ENCODE measurements at regions not wholly inside any gene's neighbourhood (a gene's known extent, or its start where the extent isn't known, plus 50 kb on each side); places are given as distances from the start of the nearest gene placed in this dataset.

GRCh38 chr18:73124175-73124574 is 256.4 kb upstream of the NETO1 start:
- H3K4me1 Mint-ChIP-seq, result peaks cover 10% of the 10 kb centered on the region
- TF ChIP-seq CTCF (IDR thresholded peaks at IDR 0.05; ENCODE audit: unreplicated experiment in 3 of 3), result no peak
- no peaks in the 10 kb centered on the region for H3K36me3 Mint-ChIP-seq (ENCODE audit: low read depth)
- no peaks in the 10 kb centered on the region for H3K27me3 Mint-ChIP-seq (ENCODE audit: low read depth)
- H3K27ac Mint-ChIP-seq, result no peak overlapping the region
- no peak overlapping the region for H3K4me3 Mint-ChIP-seq
- no peaks in the 10 kb centered on the region for H3K9me3 Mint-ChIP-seq

DNA sequence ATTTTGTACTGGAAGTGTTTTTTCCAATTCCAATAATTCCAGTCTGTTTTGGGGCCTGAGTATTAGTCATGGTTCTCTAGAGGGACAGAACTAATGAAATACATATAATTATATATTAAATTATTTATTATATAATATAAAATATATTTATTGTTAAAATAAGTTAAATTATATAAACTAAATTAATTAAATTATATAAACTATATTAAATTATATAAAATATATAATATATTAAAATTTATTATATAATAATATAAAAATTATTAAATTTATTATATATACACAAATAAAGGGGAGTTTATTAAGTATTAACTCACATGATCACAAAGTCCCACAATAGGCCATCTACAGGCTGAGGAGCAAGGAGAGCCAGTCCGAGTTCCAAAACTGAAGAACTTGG is 253.4 kb upstream of the NETO1 start:
- no peak for TF ChIP-seq CTCF (IDR thresholded peaks at IDR 0.05; ENCODE audit: unreplicated experiment in 3 of 3)
- H3K36me3 Mint-ChIP-seq (ENCODE audit: low read depth), result no peaks in the 10 kb centered on the region
- no peaks in the 10 kb centered on the region for H3K27me3 Mint-ChIP-seq (ENCODE audit: low read depth)
- no peak overlapping the region for H3K27ac Mint-ChIP-seq
- peaks cover 10% of the 10 kb centered on the region for H3K4me1 Mint-ChIP-seq
- no peak overlapping the region for H3K4me3 Mint-ChIP-seq
- no peaks in the 10 kb centered on the region for H3K9me3 Mint-ChIP-seq

DNA sequence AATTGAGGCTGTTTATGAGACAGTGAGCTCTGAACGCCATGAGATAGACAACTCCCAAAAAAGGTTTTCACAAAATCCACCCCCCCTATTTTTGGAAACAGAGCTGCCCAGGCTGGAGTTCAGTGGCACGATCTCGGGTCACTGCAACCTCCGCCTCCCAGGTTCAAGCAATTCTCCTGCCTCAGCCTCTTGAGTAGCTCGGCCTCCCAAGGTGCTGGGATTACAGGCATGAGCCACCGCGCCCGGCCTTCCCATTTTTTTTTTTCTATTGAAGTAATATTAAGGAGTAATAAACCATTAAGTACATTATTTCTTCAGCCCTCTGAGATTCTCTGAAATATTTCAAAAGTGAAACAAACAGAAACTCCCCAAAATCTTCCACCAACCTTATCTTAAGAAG is 252.8 kb upstream of the NETO1 start:
- TF ChIP-seq CTCF (IDR thresholded peaks at IDR 0.05; ENCODE audit: unreplicated experiment in 3 of 3), result no peak
- peaks cover 10% of the 10 kb centered on the region for H3K4me1 Mint-ChIP-seq
- no peak overlapping the region for H3K27ac Mint-ChIP-seq
- H3K27me3 Mint-ChIP-seq (ENCODE audit: low read depth), result no peaks in the 10 kb centered on the region
- no peaks in the 10 kb centered on the region for H3K9me3 Mint-ChIP-seq
- no peaks in the 10 kb centered on the region for H3K36me3 Mint-ChIP-seq (ENCODE audit: low read depth)
- H3K4me3 Mint-ChIP-seq, result no peak overlapping the region

DNA sequence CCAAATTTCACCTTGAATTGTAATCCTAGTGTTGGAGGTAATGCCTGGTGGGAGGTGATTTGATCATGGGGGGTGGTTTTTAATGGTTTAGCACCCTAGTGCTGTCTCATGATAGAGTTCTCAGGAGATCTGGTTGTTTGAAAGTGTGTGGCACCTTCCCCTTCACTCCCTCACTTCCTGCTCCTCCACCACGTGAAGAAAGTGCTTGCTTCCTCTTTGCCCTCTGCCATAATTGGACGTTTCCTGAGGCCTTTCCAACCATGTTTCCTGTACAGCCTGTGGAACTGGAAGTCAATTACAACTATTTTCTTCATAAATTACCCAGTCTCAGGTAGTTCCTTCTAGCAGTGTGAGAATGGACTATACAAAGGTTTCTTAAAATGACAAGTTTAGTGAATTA is 251.8 kb upstream of the NETO1 start:
- no peak for TF ChIP-seq CTCF (IDR thresholded peaks at IDR 0.05; ENCODE audit: unreplicated experiment in 3 of 3)
- no peaks in the 10 kb centered on the region for H3K36me3 Mint-ChIP-seq (ENCODE audit: low read depth)
- H3K4me1 Mint-ChIP-seq, result peaks cover 8% of the 10 kb centered on the region
- no peaks in the 10 kb centered on the region for H3K27me3 Mint-ChIP-seq (ENCODE audit: low read depth)
- no peaks in the 10 kb centered on the region for H3K9me3 Mint-ChIP-seq
- no peak overlapping the region for H3K27ac Mint-ChIP-seq
- H3K4me3 Mint-ChIP-seq, result no peak overlapping the region

DNA sequence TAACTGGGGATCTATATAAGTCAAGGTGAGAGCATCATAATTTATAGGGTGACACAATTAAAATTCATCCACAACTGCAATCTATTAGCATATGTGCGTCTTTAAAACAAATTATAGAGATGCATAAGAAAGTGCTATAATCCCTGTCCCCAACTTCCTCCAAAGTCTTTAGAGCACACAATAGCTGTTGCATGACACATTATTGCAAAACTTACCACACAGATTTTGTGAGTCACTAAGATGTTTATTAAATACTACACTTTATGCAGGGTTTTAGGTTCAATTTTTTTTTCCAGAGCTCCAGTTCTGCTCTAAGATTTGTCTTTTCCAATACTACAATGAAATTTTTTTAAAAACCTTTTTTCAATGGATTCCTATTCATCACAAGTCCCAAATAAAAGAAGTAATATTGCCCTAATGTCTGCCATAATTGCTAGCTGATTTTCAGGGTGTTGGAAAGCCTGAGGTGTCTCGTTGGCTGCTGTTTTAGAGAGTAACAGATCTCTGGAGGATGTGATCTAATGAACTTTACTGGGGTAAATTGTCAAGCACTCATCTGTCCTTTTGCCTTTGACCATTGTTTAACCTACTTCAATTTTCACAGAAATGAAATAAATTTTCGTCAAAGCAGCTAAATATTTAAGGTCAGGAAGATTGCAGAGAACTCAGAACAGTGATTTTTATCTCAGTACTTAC is 250.5 kb upstream of the NETO1 start:
- Mint-ChIP-seq H3K36me3 (ENCODE audit: low read depth) (no peaks in the 10 kb centered on the region), H3K4me3 (no peak overlapping the region), H3K27me3 (ENCODE audit: low read depth) (no peaks in the 10 kb centered on the region), H3K9me3 (no peaks in the 10 kb centered on the region), H3K27ac (no peak overlapping the region), H3K4me1 (no peaks in the 10 kb centered on the region)
- no peak for TF ChIP-seq CTCF (IDR thresholded peaks at IDR 0.05; ENCODE audit: unreplicated experiment in 3 of 3)

GRCh38 chr18:73110307-73110706 is 242.5 kb upstream of the NETO1 start:
- TF ChIP-seq CTCF (IDR thresholded peaks at IDR 0.05; ENCODE audit: unreplicated experiment in 3 of 3), result no peak
- Mint-ChIP-seq H3K27me3 (ENCODE audit: low read depth) (no peaks in the 10 kb centered on the region), H3K4me1 (no peaks in the 10 kb centered on the region), H3K27ac (no peak overlapping the region), H3K9me3 (no peaks in the 10 kb centered on the region), H3K36me3 (ENCODE audit: low read depth) (no peaks in the 10 kb centered on the region), H3K4me3 (no peak overlapping the region)

Measured in nephron (organoid).